Motor neuron (in vitro differentiated cells): ENCODE measurements at regions not wholly inside any gene's neighbourhood (a gene's known extent, or its start where the extent isn't known, plus 50 kb on each side); places are given as distances from the start of the nearest gene placed in this dataset.
A peak's percentile ranks its signal among the peaks of the same experiment; 100 is the strongest.
"Not testable (repeated sequence)": the region's sequence is repeated elsewhere in the genome, so short reads cannot be mapped to it uniquely, and the experiment has no call there.

Source experiments
- ATAC-seq, 8 experiments: fragments of 200-7000 bp; cut with Tn5 transposase; replicated peaks in 6 of 8; 2 replicates each; pipeline ENCODE4 v1.8.0; 2021; ENCODE audit warnings: mild to moderate bottlenecking in 8 of 8, moderate library complexity in 8 of 8
- H3K27ac ChIP-seq, 2 donors: fragments of 250-450 bp; sonication (Bioruptor Pico); 2 replicates each; pipeline ENCODE4 v1.9.0; 2021; ENCODE audit warnings: antibody characterized with exemption in 2 of 2, mild to moderate bottlenecking in 2 of 2, moderate library complexity in 1 of 2
- H3K4me1 ChIP-seq, 2 donors: fragments of 250-450 bp; sonication (Bioruptor Pico); replicated peaks in 1 of 2; 2 replicates each; pipeline ENCODE4 v1.6.1; 2021; ENCODE audit warnings: antibody characterized with exemption in 2 of 2, mild to moderate bottlenecking in 2 of 2, moderate library complexity in 1 of 2
- H3K4me3 ChIP-seq, 5 donors: fragments of 250-450 bp; sonication (Bioruptor Pico); 2 replicates each; pipeline ENCODE4 v1.9.0; 2021; ENCODE audit warnings: antibody characterized with exemption in 5 of 5, mild to moderate bottlenecking in 5 of 5, moderate library complexity in 4 of 5
- WGBS, 10 experiments: fragments of 450-650 bp; shearing (Covaris generic); methylation state at CpG; one replicate each; pipeline ENCODE4 v1.0.0; 2022; 5-methylcytosine and 5-hydroxymethylcytosine counted together
- in situ Hi-C, 9 experiments: fragments of 400-800 bp; cut with MboI; loops; one replicate each; pipeline ENCODE4 v1.15.0; 2021; ENCODE audit warnings: low sequenced_read_pairs in 9 of 9, low pct_unique_long_range_greater_than_20kb in 2 of 9; ENCODE audit not compliant: unreplicated experiment in 9 of 9

DNA sequence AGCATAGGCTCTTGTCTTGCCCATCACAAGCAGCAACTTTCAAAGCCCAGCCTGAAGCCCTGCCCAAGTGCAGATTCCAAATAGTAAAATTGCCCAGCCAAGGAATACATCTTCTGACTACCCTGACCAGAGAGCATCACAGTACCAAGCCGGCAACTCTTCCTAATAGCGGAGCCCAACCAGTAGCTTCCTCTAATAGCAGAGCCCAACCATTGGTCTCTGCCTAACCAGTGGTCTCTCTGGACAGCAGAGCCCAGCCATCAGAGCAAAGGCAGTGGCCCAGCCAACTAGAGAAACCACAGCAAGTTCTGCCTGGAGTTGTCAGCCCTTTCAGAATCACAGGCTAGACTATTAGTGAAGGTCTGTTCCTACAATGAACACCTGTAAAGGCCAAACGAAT lies 285.6 kb downstream of the HGF start:
- H3K27ac ChIP-seq = no peak overlapping the region
- in situ Hi-C loops = loop anchor here in 7 of 9 experiments (25.0 kb wide), 5 partner anchors 478 to 1253 kb away; no protein-coding TSS in a partner anchor
- H3K4me1 ChIP-seq = no peaks in the 10 kb centered on the region
- 19 to 83% (median 60%) methylated on average over 1 to 3 of the region's 3 CpGs; no CpG with 5 or more reads in 3 of the 10 experiments for WGBS, 10 experiments
- H3K4me3 ChIP-seq = no peak overlapping the region
- ATAC-seq = peak in 4 of 8 experiments; percentile 36 to 99 (median 93)

DNA sequence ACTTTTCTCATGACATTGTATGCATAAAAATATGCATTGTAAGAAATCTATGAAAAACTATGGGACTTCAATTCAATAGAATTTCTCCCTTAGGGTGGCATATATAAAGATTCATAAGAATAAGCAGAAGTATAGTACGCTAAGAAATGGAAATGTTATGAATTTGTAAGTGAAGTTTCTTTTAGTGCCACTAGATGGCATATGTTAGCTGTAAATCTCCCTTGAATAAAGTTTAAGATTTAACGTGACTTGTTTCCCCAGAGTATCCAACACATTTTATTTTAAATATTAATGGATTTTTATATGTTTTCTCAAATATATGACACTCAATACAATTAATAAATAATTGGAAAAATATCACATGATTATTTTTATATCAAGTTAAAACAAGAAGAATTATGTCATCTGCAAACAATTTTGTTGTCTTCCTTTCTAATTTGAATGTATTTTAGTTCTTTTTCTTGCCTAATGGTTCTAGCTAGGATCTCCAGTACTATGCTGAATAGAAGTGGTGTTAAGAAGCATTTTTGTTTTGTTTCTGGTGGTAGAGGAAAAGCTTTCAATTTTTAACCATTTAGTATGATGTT lies 287.2 kb downstream of the HGF start:
- in situ Hi-C loops = loop anchor here in 7 of 9 experiments (25.0 kb wide), 5 partner anchors 480 to 1255 kb away; no protein-coding TSS in a partner anchor
- Histone ChIP-seq H3K4me1 (peaks cover 0 to 6% of the 10 kb centered on the region in 2 donors), H3K27ac (no peak overlapping the region), H3K4me3 (no peak overlapping the region)
- peak in 1 of 8 experiments; percentile 20 for ATAC-seq
- WGBS, 10 experiments = 0 to 44% (median 24%) methylated on average over 1 to 2 of the region's 2 CpGs

DNA sequence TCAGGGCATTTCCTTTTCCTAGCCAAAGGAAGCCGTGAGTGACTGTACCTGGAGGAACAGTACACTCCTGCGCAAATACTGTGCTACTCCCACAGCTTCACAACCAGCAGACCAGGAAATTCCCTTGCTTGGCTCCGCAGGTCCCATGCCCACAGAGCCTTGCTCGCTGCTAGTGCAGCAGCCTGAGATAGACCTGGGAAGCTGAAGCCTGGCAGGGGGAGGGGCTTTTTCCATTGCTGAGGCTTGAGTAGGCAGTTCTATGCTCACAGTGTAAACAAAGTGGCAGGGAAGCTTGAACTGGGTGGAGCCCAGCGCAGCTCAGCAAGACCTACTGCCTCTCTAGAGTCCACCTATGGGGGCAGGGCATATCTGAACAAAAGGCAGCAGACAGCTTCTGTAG lies 291.2 kb downstream of the HGF start:
- no peak overlapping the region for H3K4me3 ChIP-seq
- no peak overlapping the region for H3K27ac ChIP-seq
- 82 to 100% (median 100%) methylated on average over 1 to 4 of the region's 5 CpGs; no CpG with 5 or more reads in 3 of the 10 experiments for WGBS, 10 experiments
- in situ Hi-C loops = loop anchor here in 7 of 9 experiments (10.0 to 25.0 kb wide), 6 partner anchors 484 to 1259 kb away; no protein-coding TSS in a partner anchor
- peak in 6 of 8 experiments; percentile 29 to 70 (median 53) for ATAC-seq
- H3K4me1 ChIP-seq = peaks cover 0 to 6% of the 10 kb centered on the region in 2 donors

DNA sequence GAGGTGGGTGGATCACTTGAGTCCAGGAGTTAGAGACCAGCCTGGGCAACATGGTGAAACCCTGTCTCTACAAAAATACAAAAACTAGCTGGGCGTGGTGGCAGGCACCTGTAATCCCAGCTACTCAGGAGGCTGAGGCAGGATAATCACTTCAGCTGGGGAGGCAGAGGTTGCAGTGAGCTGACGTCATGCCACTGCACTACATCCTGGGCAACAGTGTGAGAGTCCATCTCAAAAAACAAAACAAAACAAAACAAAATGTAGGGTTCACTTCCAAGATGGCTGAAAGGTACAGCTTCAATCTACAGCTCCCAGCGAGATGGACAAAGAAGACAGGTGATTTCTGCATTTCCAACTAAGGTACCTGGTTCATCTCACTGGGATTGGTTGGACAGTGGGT lies 291.6 kb downstream of the HGF start:
- ATAC-seq = not testable (repeated sequence)

DNA sequence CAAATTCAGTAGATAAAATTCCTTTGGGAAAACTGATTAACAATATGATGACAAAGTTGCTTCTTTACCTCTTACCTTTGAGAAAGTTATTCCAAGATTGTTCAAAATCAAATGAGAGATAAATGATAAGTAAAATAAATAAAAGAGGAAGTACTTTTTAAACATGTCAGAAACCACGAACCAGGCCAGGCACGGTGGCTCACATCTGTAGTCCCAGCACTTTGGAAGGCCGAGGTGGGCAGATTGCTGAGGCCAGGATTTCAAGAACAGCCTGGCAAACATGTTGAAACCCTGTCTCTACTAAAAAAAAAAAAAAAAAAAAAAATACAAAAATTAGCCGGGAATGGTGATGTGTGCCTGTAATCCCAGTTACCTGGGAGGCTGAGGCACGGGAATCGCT lies 296.6 kb downstream of the HGF start:
- Histone ChIP-seq H3K4me1 (peaks cover 17% of the 10 kb centered on the region in 2 donors), H3K27ac (no peak overlapping the region), H3K4me3 (no peak overlapping the region)
- ATAC-seq = no peak
- in situ Hi-C loops = loop anchor here in 8 of 9 experiments (10.0 to 25.0 kb wide), 6 partner anchors 561 to 1411 kb away; partner anchors contain the start of gene SEMA3C (in 4 of the 8)
- WGBS, 10 experiments = 61 to 100% (median 92%) methylated on average over 3 to 6 of the region's 6 CpGs; no CpG with 5 or more reads in 1 of the 10 experiments

More for the DNA sequence above, 291.6 kb downstream of the HGF start:
- H3K4me1 ChIP-seq, H3K4me3 ChIP-seq, H3K27ac ChIP-seq: not testable (repeated sequence)
- WGBS, 10 experiments = 31 to 100% (median 88%) methylated on average over 1 to 2 of the region's 3 CpGs
- in situ Hi-C loops = loop anchor here in 7 of 9 experiments (10.0 to 25.0 kb wide), 6 partner anchors 484 to 1259 kb away; no protein-coding TSS in a partner anchor

GRCh38 chr7:81470724-81471379 lies 299.0 kb downstream of the HGF start:
- no peak for ATAC-seq
- in situ Hi-C loops = loop anchor here in 8 of 9 experiments (10.0 to 25.0 kb wide), 6 partner anchors 559 to 1409 kb away; partner anchors contain the start of gene SEMA3C (in 4 of the 8)
- 0 to 81% (median 62%) methylated on average over 1 to 6 of the region's 6 CpGs; no CpG with 5 or more reads in 1 of the 10 experiments for WGBS, 10 experiments
- Histone ChIP-seq H3K27ac (no peak overlapping the region), H3K4me3 (no peak overlapping the region), H3K4me1 (peaks cover 19 to 22% of the 10 kb centered on the region in 2 donors)

DNA sequence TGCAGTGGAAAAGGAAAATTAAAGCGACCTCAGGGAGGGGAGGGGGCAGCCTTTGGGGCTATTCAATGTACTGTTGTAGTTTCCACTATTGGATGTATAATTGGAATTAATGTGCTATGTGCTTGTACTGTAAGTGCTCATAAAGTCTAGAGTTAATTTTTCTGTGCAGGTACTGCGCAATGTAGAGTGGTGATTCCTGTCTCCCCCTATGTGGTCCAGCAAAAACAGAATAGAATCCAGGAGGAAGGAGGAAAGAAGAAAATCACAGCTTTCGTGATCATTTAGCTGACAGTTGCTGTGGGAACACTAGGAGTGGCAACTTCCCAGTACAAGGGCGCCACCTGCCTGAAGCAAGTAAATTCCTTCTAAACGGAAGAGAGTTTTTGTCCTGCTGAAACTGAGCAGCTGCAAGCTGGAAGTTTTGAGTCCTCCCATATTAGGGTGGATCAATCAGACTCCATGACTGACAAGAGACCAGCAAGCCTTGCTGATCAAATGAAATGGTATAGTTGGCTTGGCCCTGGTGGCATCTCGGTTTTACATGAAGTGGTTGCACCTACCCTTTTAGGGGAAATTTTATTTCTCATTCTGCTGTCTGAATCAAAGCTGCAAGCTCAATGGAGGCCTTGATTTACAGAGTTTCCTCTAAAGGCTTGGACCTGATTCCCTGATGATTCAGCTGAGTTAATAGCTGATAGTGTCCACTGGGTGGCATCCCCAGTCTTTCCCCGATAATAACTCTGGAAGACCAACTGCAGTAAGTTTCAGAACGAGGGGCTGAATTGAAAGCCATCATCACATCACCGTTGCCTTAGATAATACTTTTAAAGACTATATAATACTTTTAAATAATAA lies 299.8 kb downstream of the HGF start:
- 33 to 80% (median 51%) methylated on average over 1 to 7 of the region's 9 CpGs for WGBS, 10 experiments
- Histone ChIP-seq H3K4me1 (peaks cover 19 to 22% of the 10 kb centered on the region in 2 donors), H3K27ac (no peak overlapping the region), H3K4me3 (no peak overlapping the region)
- in situ Hi-C loops = loop anchor here in 8 of 9 experiments (10.0 to 25.0 kb wide), 6 partner anchors 558 to 1408 kb away; partner anchors contain the start of gene SEMA3C (in 4 of the 8)
- ATAC-seq = peak; percentile 84 to 98 (median 93)

GRCh38 chr7:81469153-81469868 lies 300.5 kb downstream of the HGF start:
- 50 to 100% (median 66%) methylated on average over 1 to 2 of the region's 2 CpGs for WGBS, 10 experiments
- ATAC-seq = peak in 5 of 8 experiments; percentile 58 to 74 (median 66)
- Histone ChIP-seq H3K4me3 (no peak overlapping the region), H3K4me1 (peaks cover 19 to 22% of the 10 kb centered on the region in 2 donors), H3K27ac (peak overlapping the region in 1 of 2 donors; percentile 26)
- in situ Hi-C loops = loop anchor here in 8 of 9 experiments (25.0 kb wide), 5 partner anchors 557 to 1407 kb away; partner anchors contain the start of gene SEMA3C (in 4 of the 8)

DNA sequence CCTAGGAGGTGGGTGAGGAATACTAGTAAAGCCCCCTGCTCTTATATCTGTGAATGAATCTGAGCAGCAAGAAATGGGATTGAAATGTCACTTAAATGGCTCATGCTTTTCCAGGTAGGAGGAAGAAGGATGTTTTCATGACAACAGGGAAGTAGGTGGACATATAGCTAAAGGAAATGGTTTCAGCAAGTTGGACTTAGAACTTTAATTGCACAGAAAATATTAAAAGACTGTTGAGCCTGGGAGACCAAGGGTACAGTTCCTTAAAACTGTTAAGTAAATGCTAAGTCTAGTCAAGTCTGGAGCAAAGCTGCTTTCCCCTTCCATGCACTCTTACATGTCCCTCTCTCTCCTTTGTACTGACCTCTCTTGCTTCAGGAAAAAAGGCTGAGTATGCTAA lies 301.3 kb downstream of the HGF start:
- Histone ChIP-seq H3K4me3 (no peak overlapping the region), H3K27ac (peak overlapping the region in 1 of 2 donors; percentile 26), H3K4me1 (peaks cover 19 to 22% of the 10 kb centered on the region in 2 donors)
- in situ Hi-C loops = loop anchor here in 8 of 9 experiments (25.0 kb wide), 5 partner anchors 556 to 1406 kb away; partner anchors contain the start of gene SEMA3C (in 4 of the 8)
- ATAC-seq = no peak

- H3K27ac ChIP-seq = peak overlapping the region in 1 of 2 donors; percentile 9
- H3K4me1 ChIP-seq = peaks cover 19 to 22% of the 10 kb centered on the region in 2 donors
- ATAC-seq = no peak
- WGBS, 10 experiments = 0 to 100% (median 83%) methylated on average over 1 to 3 of the region's 4 CpGs
- H3K4me3 ChIP-seq = no peak overlapping the region
- in situ Hi-C loops = loop anchor here in 8 of 9 experiments (25.0 kb wide), 5 partner anchors 556 to 1406 kb away; partner anchors contain the start of gene SEMA3C (in 4 of the 8)
Observed at GRCh38 chr7:81467964-81468363, 301.9 kb downstream of the HGF start.

DNA sequence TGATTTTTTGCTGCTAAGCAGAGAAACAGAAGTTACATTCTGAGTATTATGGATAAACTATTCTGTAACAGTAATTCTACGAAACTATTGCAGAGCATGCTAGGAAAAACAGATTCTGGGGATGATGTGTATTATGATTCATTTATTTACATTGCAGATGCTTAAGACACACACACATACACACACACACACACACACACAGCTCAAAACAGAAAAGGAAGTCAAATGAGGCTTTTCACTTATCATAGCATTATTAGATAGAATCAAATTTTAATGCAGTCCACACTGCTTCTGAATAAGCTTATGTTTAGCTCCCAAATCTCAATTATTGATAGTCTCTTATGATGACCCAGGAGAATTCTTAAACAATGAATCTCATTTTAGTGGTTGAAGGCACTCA lies 307.2 kb downstream of the HGF start:
- in situ Hi-C loops = loop anchor here in 8 of 9 experiments (25.0 kb wide), 5 partner anchors 550 to 1400 kb away; partner anchors contain the start of gene SEMA3C (in 4 of the 8)
- no peak overlapping the region for H3K4me3 ChIP-seq
- WGBS, 10 experiments = 73 to 100% (median 100%) methylated on average over 1 of the region's 1 CpG; no CpG with 5 or more reads in 1 of the 10 experiments
- no peak overlapping the region for H3K27ac ChIP-seq
- no peaks in the 10 kb centered on the region for H3K4me1 ChIP-seq
- ATAC-seq = no peak
